GM20000 (cell line): ENCODE measurements at regions not wholly inside any gene's neighbourhood (a gene's known extent, or its start where the extent isn't known, plus 50 kb on each side); places are given as distances from the start of the nearest gene placed in this dataset.

ENCODE experiments used
- DNase-seq: peaks from one replicate; pipeline ENCODE4 v3.0.0; 2012; ENCODE audit warnings: low spot score
- CTCF ChIP-seq: IDR thresholded peaks from 2 replicates; pipeline ENCODE4 v1.5.1; 2012; ENCODE audit warnings: mild to moderate bottlenecking, control low read depth; ENCODE audit errors: extremely low read depth, missing control alignments

GRCh38 chr4:187562345-187562744, 433.2 kb upstream of the ZFP42 start:
- DNase-seq = no peak
- TF ChIP-seq CTCF = no peak

- TF ChIP-seq CTCF = no peak
- no peak for DNase-seq
These were observed 430.2 kb upstream of the ZFP42 start for GRCh38 chr4:187565416-187565815.

- DNase-seq = no peak
- TF ChIP-seq CTCF = no peak
These were observed 425.7 kb upstream of the ZFP42 start for GRCh38 chr4:187569871-187570270.

- no peak for TF ChIP-seq CTCF
- no peak for DNase-seq
These were observed 419.9 kb upstream of the ZFP42 start for GRCh38 chr4:187575706-187576105.

GRCh38 chr4:187576751-187577150, 418.8 kb upstream of the ZFP42 start:
- TF ChIP-seq CTCF = no peak
- no peak for DNase-seq

- no peak for DNase-seq
- no peak for TF ChIP-seq CTCF
These were observed 417.6 kb upstream of the ZFP42 start for GRCh38 chr4:187577941-187578480.

- no peak for TF ChIP-seq CTCF
- DNase-seq = no peak
These were observed 408.7 kb upstream of the ZFP42 start for GRCh38 chr4:187586892-187587291.
